ENCODE measurements at regions not wholly inside any gene's neighbourhood (a gene's known extent, or its start where the extent isn't known, plus 50 kb on each side); places are given as distances from the start of the nearest gene placed in this dataset.
"Not testable (repeated sequence)": the region's sequence is repeated elsewhere in the genome, so short reads cannot be mapped to it uniquely, and the experiment has no call there.

- no peak for DNase-seq
These were observed 148.9 kb upstream of the TNP1 start for GRCh38 chr2:217008794-217009193.

DNA sequence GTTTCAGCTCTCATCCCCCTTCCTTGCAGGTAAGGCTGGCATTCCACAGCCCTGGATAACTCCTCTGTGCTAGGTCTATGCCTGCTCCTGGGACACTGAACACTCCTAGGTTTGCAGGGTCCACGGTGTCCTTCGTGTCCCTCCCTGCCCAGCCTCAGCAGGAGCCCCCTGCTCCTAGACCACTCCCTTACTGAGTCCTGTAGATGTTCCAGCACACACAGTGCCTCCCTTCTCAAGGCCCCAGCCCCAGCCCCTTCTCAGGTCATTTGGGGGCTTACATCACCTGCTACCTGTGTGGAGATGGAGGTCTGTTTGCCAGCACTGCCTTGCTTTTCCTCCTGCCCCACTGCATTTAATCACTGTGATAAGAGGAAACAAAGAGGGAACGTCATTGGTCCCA is 146.4 kb upstream of the TNP1 start:
- no peak for DNase-seq

GRCh38 chr2:217004656-217005055 is 144.8 kb upstream of the TNP1 start:
- no peak for DNase-seq

DNA sequence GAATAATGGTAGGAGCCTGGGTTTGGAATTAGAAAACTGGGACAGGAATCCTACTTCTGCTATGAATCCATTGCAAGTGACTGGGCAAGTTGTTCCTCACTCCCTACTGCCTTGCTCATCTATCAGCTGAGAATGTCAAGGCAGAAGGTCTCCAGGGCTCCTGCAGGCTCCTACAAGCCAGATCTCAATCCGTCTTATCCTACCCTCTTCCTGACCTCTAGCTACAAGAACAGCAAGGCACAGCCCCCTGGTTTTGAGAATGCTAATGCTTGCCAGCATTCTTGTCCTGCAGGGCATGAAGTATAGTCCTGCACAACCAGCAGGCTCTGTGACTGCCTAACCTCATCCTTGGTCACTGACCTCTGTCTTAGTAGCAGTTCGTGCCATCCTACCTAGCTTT is 141.9 kb upstream of the TNP1 start:
- DNase-seq, result no peak

DNA sequence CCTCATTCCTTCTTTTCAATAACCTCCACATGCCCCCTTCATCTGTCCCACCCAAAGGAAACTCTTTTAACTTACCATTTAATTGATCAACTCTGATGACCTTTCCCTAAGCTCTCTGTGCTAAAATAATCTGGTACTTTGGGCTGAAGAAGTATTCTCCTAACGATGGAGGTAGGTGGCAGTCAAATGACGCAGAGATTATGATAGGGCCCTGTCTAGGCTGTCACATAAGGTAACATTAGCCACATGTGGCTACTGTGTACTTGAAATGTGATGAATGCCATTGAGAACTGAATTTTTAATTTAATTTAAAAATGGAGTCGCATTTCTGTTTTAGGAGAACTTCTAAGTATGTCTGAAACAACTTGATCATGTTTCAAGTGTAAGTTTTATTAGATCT is 140.5 kb upstream of the TNP1 start:
- DNase-seq, result no peak

DNA sequence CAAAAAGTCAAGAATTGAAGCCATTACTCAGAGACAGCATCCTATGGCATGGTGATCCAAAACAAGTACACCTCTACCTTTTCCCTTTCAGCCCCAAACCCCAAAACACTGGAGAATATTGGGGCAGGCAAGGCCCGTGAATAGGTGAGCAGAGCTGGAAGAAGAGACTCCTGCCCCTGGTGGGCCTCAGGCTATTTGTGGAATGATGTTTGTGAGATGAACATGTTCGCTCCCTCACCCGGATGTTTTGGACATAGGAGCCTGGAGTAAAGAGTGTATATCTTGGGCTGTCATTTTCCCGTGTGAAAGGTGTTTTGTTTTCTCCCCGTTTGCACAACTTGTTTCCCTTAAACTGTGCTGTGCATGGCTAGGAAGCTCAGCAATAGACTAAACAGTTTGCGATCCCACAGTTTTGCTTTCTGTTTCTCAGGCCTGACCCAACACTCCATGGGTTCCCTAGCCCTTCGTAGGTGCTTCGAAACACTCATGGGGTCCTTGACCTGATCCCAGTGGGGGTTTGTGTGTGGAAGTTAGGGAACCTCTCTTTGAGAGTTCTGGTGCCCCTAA is 136.5 kb upstream of the TNP1 start:
- no peak for DNase-seq

DNA sequence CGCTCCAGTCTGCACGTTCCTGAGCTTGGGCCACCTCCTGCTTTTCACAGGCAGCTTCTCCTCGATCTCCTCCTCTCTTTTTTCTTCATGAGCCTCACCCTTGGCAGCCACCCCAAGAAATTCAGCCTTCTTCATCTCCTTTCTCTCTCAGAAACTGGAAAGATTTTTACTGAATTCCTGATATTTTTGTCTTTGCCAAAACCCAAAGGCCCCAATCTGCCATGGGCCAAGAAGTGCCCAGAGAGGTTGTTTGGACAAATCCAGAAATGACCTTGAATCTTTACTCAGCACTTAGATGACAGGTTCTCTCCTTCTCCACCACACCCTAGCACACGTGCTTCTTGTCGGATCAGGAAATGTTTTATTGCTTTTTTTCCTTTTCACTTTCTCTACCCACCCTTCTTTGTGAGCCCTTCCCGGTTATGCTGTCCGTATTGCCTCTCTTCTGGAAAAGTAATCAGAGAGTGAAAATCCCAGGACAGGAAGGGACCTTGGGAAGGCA is 134.5 kb upstream of the TNP1 start:
- DNase-seq, result no peak

DNA sequence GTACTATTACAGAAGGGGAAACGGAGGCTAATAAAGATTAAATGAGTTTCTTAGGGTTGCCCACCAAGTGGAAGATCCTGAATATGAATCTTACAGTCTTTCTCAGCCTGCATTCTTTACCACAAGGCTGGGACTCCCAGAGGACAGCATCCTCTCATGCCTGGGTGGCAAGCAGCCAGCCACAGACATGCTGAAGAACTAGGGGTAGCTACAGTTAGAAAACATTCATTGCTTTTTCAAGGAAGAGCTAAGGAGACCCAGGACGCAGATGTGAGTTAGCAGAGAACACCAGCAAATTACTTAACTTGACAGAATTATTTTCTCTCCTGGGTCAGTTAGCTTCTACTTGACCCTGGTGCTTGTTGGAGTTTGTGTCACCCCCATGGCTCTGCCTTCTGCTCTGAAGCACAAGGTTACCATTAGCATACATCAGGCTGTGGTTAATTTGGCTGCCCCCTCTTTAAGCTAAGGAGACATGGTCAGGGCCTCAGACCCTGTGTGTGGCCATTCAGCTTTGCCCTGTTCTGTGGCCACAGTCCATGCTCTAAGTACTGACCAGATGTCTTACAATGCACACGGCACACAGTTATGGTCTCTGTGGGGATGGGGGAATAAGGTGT is 132.3 kb upstream of the TNP1 start:
- no peak for DNase-seq

DNA sequence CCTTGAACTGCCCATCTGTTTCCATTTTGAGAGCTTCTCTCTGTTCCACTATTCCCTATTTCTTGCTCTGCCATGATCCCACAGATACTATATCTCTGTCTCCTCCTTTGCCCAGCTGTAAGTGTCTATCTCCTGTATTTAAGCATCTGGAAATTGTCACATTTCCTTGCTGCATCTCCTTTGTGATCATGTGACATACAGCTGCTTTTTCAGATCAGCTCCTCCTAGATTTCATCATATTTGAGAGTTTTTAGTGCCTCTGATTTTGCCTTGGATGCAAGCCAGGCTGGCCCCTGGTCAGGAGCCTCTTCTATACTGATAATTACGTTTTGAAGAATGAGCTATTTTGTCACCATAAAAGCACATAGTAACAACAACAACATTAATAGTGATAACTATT is 131.7 kb upstream of the TNP1 start:
- no peak for DNase-seq

- no peak for DNase-seq
These were observed 129.7 kb upstream of the TNP1 start for GRCh38 chr2:216989340-216990129.

GRCh38 chr2:216987252-216987821 is 127.5 kb upstream of the TNP1 start:
- no peak for DNase-seq

DNA sequence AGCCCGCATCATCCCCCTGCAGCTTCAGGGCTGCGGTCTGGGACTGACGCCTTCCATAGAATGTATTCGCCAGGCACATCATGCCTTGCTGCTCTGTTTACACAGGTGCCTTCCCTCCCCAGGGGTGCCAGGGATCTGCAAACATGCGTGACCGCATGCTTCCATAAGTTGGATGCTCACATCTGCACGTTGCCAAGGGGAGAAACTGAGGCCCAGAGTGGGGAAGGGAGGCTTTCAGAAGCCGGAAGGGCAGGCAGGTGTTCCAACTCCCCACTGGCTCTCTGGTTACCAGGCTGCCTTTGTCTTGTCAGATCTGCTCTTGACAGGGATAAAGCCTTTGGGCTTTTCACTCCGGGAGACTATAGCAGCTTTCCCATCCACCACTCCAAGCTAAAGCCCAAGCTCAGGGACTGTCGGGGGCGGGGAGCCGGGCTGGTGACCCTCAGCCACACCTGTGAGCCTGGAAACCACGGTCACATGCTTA is 125.8 kb upstream of the TNP1 start:
- no peak for DNase-seq

GRCh38 chr2:216984937-216985336 is 125.1 kb upstream of the TNP1 start:
- DNase-seq, result no peak

GRCh38 chr2:216981951-216982350 is 122.1 kb upstream of the TNP1 start:
- DNase-seq, result not testable (repeated sequence)

DNA sequence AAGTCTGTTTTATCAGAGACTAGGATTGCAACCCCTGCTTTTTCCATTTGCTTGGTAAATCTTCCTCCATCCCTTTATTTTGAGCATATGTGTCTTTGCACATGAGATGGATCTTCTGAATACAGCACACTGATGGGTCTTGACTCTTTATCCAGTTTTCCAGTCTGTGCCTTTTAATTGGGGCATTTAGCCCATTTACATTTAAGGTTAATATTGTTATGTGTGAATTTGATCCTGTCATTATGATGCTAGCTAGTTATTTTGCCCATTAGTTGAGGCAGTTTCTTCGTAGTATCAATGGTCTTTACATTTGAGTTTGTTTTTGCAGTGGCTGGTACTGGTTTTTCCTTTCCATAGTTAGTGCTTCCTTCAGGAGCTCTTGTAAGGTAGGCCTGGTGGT is 120.6 kb upstream of the TNP1 start:
- not testable (repeated sequence) for DNase-seq

- no peak for DNase-seq
These were observed 114.7 kb upstream of the TNP1 start for GRCh38 chr2:216974321-216975302.

GRCh38 chr2:216971593-216971992 is 111.7 kb upstream of the TNP1 start:
- DNase-seq, result no peak

DNA sequence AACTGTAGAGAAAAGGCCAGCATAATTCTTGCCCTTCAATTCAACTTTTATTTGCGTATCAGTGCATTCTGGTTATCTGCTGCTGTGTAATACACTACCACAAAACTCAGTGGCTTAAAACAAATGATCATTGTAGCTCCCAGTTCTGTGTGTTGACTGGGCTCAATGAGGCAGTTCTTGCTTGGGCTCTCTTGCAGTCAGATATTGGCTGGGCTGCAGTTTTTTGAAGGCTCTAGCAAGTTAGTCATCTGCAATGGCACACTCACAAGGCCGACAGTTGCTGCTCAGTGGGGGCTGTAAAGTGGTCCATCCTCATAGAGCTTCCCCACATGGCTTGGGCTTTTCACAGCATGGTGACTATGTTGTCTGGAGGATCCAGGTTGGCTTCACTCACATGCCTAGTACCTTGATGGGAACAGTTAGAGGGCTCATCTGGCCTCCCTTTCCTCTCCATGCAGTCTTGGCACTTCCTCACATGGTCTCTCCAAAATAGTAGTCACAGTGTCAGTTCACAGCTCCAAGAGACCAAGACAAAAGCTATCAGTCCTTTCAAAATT is 110.6 kb upstream of the TNP1 start:
- DNase-seq, result no peak

DNA sequence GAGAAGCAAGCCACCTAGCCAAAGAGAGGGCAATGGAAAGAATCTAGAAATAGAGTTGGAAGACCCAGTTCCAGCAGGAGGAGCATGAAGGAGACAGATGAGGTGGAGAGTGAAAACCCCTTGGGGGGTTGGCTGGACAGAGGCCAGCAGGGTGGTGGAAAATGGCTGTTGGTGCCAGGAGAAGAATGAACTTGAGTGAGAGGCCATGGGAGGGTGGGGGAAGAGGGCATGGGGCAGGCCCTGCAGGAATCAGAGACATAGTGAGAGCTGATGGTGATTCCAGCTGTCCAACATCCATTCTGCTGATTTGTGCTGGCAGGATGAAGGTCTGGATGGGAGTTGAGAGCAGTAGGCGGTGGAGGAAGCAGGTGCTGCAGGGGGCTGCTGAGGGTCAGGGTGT is 108.0 kb upstream of the TNP1 start:
- DNase-seq, result no peak

- DNase-seq, result no peak
These were observed 100.9 kb upstream of the TNP1 start for GRCh38 chr2:216960671-216961268.

DNA sequence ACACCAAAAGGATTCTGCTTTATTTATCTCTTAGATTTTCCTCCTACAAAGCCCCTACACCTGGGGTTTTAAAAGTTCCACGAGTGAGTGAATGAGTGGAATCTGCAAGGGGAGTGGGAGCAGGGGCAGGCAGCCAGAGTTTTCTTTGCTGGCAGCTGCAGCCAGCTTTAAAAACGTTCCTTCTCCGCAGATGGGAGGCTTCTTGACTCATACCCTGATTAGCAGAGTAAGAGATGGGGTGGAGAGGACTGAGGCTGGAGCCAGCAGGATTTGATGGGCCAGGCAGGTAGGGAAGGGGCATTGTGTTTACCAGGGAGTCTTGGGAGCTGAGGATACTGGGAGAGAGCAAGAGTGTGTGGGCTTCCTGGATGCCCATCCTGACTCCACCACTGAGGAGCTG is 99.6 kb upstream of the TNP1 start:
- DNase-seq, result no peak
